GM12891 (cell line): ENCODE measurements at regions not wholly inside any gene's neighbourhood (a gene's known extent, or its start where the extent isn't known, plus 50 kb on each side); places are given as distances from the start of the nearest gene placed in this dataset.

ENCODE experiments used
- PAX5 ChIP-seq: IDR thresholded peaks from 2 replicates; pipeline ENCODE4 v1.6.1; 2011; ENCODE audit warnings: low read length, moderate library complexity, mild to moderate bottlenecking; ENCODE audit not compliant: insufficient read depth, severe bottlenecking
- POLR2A ChIP-seq: IDR thresholded peaks from 2 replicates; pipeline ENCODE4 v1.6.1; 2011; ENCODE audit warnings: low read depth, low read length, control low read depth
- POLR2AphosphoS5 ChIP-seq: IDR thresholded peaks from 2 replicates; pipeline ENCODE4 v1.6.1; 2011; ENCODE audit warnings: low read depth, low read length, control low read depth
- TAF1 ChIP-seq: IDR thresholded peaks from 2 replicates; pipeline ENCODE4 v1.6.1; 2011; ENCODE audit warnings: low read depth, low read length, control low read depth

GRCh38 chr4:128525387-128525786 is 237.8 kb upstream of the PGRMC2 start:
- TF ChIP-seq POLR2AphosphoS5 (no peak), POLR2A (no peak), TAF1 (no peak), PAX5 (no peak)
